ENCODE measurements at regions not wholly inside any gene's neighbourhood (a gene's known extent, or its start where the extent isn't known, plus 50 kb on each side); places are given as distances from the start of the nearest gene placed in this dataset.

- TF ChIP-seq CTCF (IDR thresholded peaks at IDR 0.05) (no peak), EZH2 (IDR thresholded peaks at IDR 0.05; ENCODE audit: borderline replicate concordance, insufficient read depth, low read depth, low read length, poor library complexity, severe bottlenecking) (no peak)
Observed at GRCh38 chr11:91394727-91395414, 829.7 kb upstream of the FAT3 start.
